ENCODE measurements at regions not wholly inside any gene's neighbourhood (a gene's known extent, or its start where the extent isn't known, plus 50 kb on each side); places are given as distances from the start of the nearest gene placed in this dataset.

DNA sequence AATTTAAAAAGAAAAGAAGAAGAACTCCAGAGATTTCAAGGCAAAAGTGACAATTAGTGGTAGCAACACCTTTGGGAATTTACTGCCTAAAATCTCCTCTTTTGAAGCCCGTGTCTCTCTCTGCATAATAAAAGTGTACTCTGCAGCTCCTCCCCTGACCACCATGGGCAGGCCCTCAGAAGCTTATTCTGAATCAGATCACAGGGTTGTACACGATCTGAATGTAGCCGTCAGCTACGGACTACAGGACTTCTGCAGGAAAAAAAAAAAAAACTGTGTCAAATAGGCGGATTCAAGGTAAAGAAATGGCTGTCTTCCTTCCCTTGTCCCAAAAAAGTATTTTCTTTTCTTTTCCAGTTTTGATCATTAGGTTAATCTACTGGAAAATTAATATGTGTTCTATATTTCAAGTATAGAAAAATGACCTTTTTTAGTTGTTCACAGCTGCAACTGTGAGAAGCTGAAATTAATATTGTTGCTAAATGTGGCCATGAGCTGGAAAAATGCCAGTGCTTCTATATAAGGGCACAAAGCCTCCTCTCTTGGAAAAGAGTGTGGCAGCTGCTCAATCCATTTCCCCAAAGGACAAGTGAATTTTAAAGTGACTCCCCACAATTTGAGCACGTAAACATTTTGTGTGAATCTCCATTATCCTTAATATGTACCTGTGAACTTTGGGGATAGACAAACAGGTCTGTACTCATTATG lies 397.4 kb downstream of the C6orf118 start:
- no peak for DNase-seq

GRCh38 chr6:164911151-164911550 lies 398.3 kb downstream of the C6orf118 start:
- no peak for DNase-seq

DNA sequence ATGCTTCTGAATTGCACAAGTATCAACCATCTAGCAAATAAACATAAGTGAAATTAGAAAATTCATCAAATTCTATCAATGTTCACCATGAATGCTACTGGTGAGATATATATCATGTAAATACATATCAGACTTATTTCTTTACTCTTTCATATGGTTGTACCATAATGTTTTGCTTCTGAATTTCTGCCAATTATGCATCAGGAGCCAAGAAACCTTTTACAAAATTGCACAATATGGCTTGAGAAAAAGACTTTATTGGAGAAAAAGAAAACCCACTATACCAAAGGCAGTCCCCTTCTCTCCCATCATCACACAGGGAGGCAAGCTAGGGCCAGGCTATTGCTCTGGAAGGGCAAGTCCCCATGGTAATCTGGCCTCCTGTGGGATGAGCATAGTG lies 402.6 kb downstream of the C6orf118 start:
- no peak for DNase-seq

DNA sequence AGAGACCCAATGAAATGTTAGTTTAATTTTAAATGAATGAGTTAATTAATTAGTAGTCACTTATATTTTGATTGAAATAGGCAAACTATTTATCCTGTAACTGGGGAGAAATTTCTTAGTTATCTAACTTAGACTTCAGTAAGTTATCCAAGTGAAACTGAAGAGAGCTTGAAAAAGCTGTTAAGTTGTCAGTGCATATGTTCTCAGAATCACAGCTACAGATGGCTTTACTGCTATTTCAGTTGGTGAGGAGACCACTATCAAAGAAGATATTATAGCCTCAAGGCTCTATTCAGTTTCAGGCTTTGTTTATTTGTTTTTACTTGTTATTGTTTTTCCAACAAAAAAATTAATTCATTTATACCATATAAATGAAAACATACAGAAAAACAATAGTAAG lies 404.1 kb downstream of the C6orf118 start:
- no peak for DNase-seq

- DNase-seq: no peak
Observed at GRCh38 chr6:164898412-164898811, 411.0 kb downstream of the C6orf118 start.

DNA sequence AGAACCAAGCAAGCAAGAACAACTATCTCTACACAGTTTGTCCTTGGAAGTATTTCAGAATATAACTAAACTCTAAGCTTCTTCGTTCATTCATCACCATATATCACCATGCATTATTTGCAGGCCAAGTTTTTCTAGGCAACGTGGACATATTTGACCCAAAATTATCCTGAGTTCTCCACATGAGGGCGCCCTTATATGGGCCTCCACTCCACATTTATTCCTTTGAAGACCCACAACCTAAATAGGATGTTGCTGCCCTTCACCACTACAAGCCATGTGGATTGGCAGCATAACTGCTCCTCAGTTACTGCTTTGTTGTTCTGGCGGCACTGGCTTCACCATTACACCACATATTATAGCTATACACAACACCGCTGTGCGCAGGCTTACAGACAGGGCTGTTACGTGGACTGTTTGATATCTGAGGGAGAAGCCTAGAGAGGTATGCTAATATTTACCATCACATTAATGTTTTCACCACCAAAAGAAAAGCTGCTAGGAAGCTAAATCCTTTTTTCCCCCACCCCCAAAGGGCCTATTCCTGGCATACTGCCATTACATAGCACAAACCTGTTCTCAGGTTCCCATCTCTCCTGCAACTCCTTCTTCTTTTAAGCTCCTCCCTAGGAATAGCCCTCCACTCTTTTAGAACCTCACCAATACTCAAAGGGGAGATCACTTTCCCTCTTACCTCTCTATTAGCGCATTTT lies 411.7 kb downstream of the C6orf118 start:
- no peak for DNase-seq

- DNase-seq: no peak
Observed at GRCh38 chr6:164889980-164890379, 419.4 kb downstream of the C6orf118 start.

DNA sequence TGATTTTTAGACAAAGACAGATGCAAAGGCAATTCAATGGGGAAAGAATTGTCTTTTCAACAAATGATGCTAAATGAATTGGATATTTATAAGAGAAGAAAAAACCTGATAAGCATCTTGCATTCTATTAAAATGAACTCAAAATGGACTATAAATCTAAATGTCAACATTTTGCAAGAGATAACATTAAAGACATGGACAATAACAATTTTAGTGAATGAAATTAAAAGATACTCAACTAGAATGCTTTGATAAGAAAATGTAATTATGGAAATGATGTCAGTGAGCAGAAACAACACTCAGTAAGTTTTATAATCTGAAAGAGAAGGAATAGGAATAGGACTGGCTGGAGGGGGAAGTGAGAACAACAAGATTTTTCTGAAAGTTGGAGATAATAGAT lies 421.7 kb downstream of the C6orf118 start:
- DNase-seq: no peak

DNA sequence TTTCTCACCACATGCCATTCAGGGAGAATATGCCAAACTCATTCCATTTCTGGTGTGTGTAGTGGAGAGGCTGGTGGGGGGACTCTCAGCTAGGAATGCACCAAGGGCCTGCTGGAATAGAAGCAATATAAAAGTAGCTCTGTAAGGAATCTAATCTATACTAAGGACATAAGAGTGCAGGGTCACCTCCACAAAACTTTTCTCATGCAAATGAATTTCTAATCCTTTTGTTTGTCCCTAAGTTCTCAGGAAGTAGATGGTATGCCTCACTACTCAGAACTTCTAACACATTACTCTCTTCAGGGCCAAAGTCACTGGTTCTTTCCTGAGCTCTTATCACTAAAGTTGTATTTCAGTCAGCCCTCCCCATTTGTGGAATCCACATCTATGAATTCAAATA lies 427.2 kb downstream of the C6orf118 start:
- no peak for DNase-seq

DNA sequence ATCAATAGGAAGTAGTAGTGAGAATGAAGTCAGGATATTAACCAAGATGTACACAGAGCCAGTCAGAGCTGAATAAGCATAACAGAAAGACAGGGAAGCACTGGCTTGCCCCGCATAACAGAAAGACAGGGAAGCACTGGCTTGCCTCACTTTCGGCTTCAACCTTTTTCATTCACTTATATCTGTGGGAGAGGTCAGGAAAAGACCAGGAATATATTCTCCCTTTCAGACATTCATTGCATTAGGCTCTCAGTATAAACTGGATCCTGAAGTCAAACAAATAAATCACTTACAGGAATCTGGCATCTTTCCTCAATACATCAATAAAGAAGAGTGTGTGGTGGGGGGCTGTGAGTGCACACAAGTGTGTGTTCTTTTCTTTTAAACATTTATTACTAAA lies 437.6 kb downstream of the C6orf118 start:
- DNase-seq: no peak

GRCh38 chr6:164870164-164870563 lies 439.2 kb downstream of the C6orf118 start:
- no peak for DNase-seq

DNA sequence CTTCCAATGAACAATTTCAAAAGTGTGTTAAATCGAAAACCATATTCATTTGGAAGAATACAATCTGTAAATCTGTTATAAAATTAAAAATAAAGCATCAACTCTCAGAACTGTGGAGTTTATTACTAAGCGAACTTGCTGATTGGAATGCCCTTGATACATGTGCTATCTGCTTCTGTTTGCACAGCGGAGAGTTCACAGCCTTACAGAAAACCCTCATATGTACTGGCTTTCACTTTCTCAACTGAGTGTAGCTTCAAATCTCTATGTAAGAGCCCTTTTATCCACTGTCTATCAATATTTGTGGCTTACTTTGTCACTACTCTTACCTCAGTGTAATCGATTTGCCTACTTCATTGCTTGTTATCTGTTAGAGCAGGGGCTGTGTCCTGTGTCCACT lies 447.4 kb downstream of the C6orf118 start:
- no peak for DNase-seq

GRCh38 chr6:164859816-164860215 lies 449.6 kb downstream of the C6orf118 start:
- no peak for DNase-seq

DNA sequence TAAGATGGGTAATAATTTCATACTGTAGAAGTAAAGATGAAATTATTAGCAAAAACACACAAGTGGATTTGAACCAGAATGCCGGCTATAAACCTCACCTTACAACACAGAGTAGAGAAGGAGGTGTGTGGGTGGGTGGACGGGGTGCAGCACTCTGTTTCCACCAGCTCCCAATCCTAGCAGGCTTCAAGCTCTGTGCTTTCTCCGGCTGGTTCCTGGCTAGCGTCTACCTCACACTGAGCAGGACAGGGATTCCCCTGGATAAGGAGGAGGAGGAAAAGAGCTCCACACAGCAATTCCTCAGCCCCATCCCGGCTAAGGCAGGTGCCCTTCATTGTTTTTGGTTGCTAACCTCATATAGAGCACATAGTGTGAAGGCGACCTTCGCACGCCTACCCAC lies 453.3 kb downstream of the C6orf118 start:
- DNase-seq: no peak

DNA sequence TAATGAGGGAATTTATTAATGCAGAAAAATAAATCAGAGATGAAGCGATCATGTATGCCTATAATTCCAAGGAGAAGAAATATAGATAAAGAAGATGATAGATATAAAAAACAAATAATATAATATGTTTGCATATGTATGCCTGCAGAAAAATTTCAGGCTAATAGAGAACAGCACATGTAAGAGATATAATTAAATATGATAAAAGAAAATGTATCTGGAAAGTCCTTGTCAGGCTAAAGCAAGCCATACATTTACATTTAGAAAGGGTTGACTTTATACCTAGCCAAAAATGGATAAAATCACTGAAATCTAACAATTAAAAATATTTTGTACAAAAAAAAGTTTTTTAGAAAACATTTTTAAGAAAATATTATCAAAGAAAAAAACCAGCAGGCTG lies 454.1 kb downstream of the C6orf118 start:
- no peak for DNase-seq

GRCh38 chr6:164854526-164854925 lies 454.9 kb downstream of the C6orf118 start:
- no peak for DNase-seq

- DNase-seq: no peak
Observed at GRCh38 chr6:164845773-164846172, 463.6 kb downstream of the C6orf118 start.

DNA sequence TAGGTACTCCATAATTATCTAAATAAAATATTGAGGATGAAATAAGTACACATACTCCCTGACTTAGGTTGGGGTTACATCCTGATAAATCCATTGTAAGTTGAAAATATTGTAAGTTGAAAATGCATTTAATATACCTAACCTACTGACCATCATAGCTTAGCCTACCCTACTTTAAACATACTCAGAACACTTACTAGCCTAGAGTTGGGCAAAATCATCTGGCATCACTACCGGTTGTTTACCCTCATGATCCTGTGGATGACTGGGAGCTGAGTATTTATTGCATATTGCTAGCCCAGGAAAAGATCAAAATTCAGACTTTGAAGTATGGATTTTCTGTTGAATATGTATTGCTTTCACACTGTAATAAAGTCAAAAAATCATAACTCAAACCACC lies 467.3 kb downstream of the C6orf118 start:
- no peak for DNase-seq

- DNase-seq: no peak
Observed at GRCh38 chr6:164838068-164838615, 471.3 kb downstream of the C6orf118 start.

- no peak for DNase-seq
Observed at GRCh38 chr6:164836486-164836885, 472.9 kb downstream of the C6orf118 start.

DNA sequence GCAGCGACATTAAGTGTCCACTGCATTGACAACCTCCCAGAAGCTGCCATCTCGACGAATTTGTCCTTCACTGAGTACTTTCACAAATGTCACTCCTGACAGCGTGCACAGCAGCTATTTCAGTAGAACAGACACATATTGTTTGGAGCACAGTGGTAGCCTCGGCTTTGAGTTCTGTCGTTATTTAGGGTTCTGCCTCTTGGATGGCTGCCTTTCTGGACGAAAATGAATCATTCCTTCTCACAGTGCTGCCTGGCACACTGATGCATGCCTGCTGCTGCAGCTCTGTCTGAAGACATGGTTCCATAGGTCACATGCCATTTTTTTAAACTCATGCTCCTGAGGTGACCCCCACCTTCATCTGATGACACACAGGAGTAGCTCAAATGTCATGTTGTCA lies 477.0 kb downstream of the C6orf118 start:
- no peak for DNase-seq

DNA sequence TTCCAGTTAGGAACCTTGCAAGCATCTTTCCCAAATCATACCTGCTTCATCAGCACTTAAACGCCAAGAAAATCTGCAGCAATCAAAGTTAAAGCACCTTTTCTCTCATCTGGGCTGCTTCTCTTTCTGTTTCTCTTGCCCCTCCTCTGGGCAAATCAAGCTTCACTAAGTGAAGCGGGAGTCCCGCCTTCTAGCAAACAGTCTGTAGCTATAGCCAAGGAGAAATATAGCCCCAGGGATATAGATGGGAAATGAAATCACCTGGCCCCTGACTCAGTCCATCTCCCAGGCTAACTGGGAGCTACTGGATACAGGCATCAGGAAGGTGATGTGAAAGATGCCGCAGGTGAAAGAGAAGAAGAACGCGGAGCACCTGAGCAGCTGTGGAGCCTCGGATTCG lies 481.9 kb downstream of the C6orf118 start:
- no peak for DNase-seq

GRCh38 chr6:164826831-164827468 lies 482.5 kb downstream of the C6orf118 start:
- DNase-seq: no peak

DNA sequence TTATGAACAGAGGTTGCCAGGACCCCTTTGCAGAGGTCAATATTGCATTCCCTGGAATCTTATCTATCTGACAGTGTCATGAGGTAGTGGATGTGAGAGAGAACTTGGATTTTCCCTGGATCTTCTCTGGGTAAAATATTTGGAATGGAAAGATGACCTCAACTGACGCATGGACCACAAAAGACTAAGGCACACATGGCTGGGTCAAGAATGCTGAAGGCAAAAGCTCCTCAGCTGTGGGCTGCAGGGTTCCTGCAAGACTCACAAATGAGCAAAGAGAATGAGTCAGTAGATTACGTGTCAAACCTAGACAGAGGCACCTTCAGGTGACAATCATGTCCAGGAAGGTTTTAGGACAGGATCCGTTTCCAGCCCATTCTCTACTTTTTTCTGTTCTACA lies 484.0 kb downstream of the C6orf118 start:
- DNase-seq: no peak
